GM12878 (cell line): ENCODE measurements at regions not wholly inside any gene's neighbourhood (a gene's known extent, or its start where the extent isn't known, plus 50 kb on each side); places are given as distances from the start of the nearest gene placed in this dataset.

Source experiments
- ATAC-seq: fragments of 200-7000 bp; cut with Tn5 transposase; 3 replicates; pipeline ENCODE4 v1.9.1; 2020; ENCODE audit warnings: mild to moderate bottlenecking, moderate library complexity
- BruUV-seq: library from RNA; stranded (reverse); fragments of 400-500 nt; replicated peaks from 2 replicates; lab custom pipeline; 2021; lab: Mats Ljungman, UMichigan
- CTCF ChIA-PET: fragments of 300-600 bp; sonication (Branson Sonifier 250); formaldehyde crosslinking; extraction: SDS; loops from one replicate; lab custom pipeline; 2021; ENCODE audit warnings: inconsistent platforms; lab: Yijun Ruan, JAX
- POLR2A ChIA-PET: fragments of 350-600 bp; formaldehyde crosslinking; extraction: SDS; loops from one replicate; lab custom pipeline; 2021; ENCODE audit warnings: inconsistent platforms; lab: Charles Lee
- RAD21 ChIA-PET: fragments of 300-600 bp; sonication (Branson Sonifier 250); formaldehyde crosslinking; loops from one replicate; lab custom pipeline; 2023; ENCODE audit warnings: antibody characterized with exemption; ENCODE audit not compliant: unreplicated experiment; lab: Charles Lee
- SMC1A ChIA-PET: fragments of 300-600 bp; sonication (Branson Sonifier 250); formaldehyde crosslinking; loops from one replicate; lab custom pipeline; 2023; ENCODE audit not compliant: unreplicated experiment, uncharacterized antibody; lab: Charles Lee
- DNase-seq: peaks from one replicate; pipeline ENCODE4 v3.0.0-alpha.2; 2011; ENCODE audit warnings: low read depth, low spot score
- FAIRE-seq: peaks from 3 replicates; lab custom pipeline; 2011; peaks lifted over from hg19 to GRCh38; lab: Jason Lieb, UNC
- H2AFZ ChIP-seq: 2 replicates; pipeline ENCODE4 v1.6.0; 2011; ENCODE audit warnings: low read depth, low read length, control low read depth; ENCODE audit not compliant: control insufficient read depth
- H3K27ac ChIP-seq: 2 replicates; pipeline ENCODE4 v1.5.1; 2011; ENCODE audit warnings: control low read depth; ENCODE audit not compliant: control insufficient read depth, insufficient read depth
- H3K27me3 ChIP-seq, 2 experiments: replicated peaks in 1 of 2; 2 replicates each; pipeline versions ENCODE4 v1.6.0 to v1.6.1; 2011; ENCODE audit warnings: low read length in 1 of 2; ENCODE audit not compliant: control insufficient read depth in 2 of 2, insufficient read depth in 2 of 2
- H3K36me3 ChIP-seq, 2 experiments: 2 replicates each; pipeline ENCODE4 v1.5.1; 2011; ENCODE audit warnings: low read length in 1 of 2; ENCODE audit not compliant: control insufficient read depth in 2 of 2, insufficient read depth in 2 of 2
- H3K4me1 ChIP-seq: 2 replicates; pipeline ENCODE4 v1.6.1; 2011; ENCODE audit warnings: mild to moderate bottlenecking, low read length, moderate library complexity, mixed read lengths; ENCODE audit not compliant: control insufficient read depth, insufficient read depth
- H3K4me2 ChIP-seq: 2 replicates; pipeline ENCODE4 v1.6.0; 2011; ENCODE audit warnings: control low read depth; ENCODE audit not compliant: control insufficient read depth, insufficient read depth
- H3K4me3 ChIP-seq: fragments of 200-600 bp; sonication (generic); 2 replicates; pipeline ENCODE4 v1.5.1; 2016
- H3K79me2 ChIP-seq: 2 replicates; pipeline ENCODE4 v1.6.0; 2011; ENCODE audit warnings: low read length; ENCODE audit not compliant: control insufficient read depth, insufficient read depth
- H3K9ac ChIP-seq: 2 replicates; pipeline ENCODE4 v1.8.0; 2011; ENCODE audit warnings: low read length, control low read depth, mixed read lengths; ENCODE audit not compliant: control insufficient read depth, insufficient read depth
- H3K9me3 ChIP-seq: replicated peaks from 3 replicates; pipeline ENCODE4 v1.5.1; 2011; ENCODE audit warnings: mild to moderate bottlenecking, low read length; ENCODE audit not compliant: control insufficient read depth, insufficient read depth
- H4K20me1 ChIP-seq: 2 replicates; pipeline ENCODE4 v1.6.0; 2011; ENCODE audit not compliant: control insufficient read depth, insufficient read depth
- CBX3 ChIP-seq: fragments of 200-600 bp; sonication (generic); IDR thresholded peaks from 2 replicates; pipeline ENCODE4 v1.6.1; 2016; ENCODE audit warnings: low read depth, borderline replicate concordance
- CTCF ChIP-seq, 3 experiments: IDR thresholded peaks in 2 of 3; conservative IDR thresholded peaks in 1 of 3; 2 replicates each; pipeline ENCODE4 v1.5.1; 2011; ENCODE audit warnings: low read depth in 3 of 3, low read length in 3 of 3, mild to moderate bottlenecking in 3 of 3, control low read depth in 2 of 3, moderate library complexity in 2 of 3, inconsistent platforms in 1 of 3, mixed read lengths in 1 of 3; ENCODE audit not compliant: control insufficient read depth in 2 of 3, insufficient read depth in 1 of 3; ENCODE audit errors: extremely low read depth in 1 of 3
- JUNB ChIP-seq: IDR thresholded peaks from 2 replicates; pipeline ENCODE4 v1.6.1; 2016; ENCODE audit warnings: antibody characterized with exemption, mild to moderate bottlenecking
- KAT2A ChIP-seq: conservative IDR thresholded peaks from 2 replicates; pipeline ENCODE4 v1.6.1; 2011; ENCODE audit warnings: low read depth, low read length; ENCODE audit not compliant: control insufficient read depth
- NFYA ChIP-seq: IDR thresholded peaks from 2 replicates; pipeline ENCODE4 v1.6.1; 2011; ENCODE audit warnings: low read depth, mild to moderate bottlenecking, low read length, improper control_type of control experiment, borderline replicate concordance
- NR2C2 ChIP-seq: IDR thresholded peaks from 2 replicates; pipeline ENCODE4 v1.6.1; 2011; ENCODE audit warnings: borderline replicate concordance, low read depth; ENCODE audit not compliant: control insufficient read depth, insufficient read length
- NRF1 ChIP-seq: conservative IDR thresholded peaks from 2 replicates; pipeline ENCODE4 v1.6.1; 2011; ENCODE audit warnings: mild to moderate bottlenecking, low read depth, low read length, improper control_type of control experiment
- SMC3 ChIP-seq: IDR thresholded peaks from 2 replicates; pipeline ENCODE4 v1.6.1; 2011; ENCODE audit warnings: low read length, improper control_type of control experiment, borderline replicate concordance
- TARDBP ChIP-seq: IDR thresholded peaks from 2 replicates; pipeline ENCODE4 v1.6.1; 2016; ENCODE audit warnings: borderline replicate concordance
- TBL1XR1 ChIP-seq: IDR thresholded peaks from 2 replicates; pipeline ENCODE4 v1.6.1; 2012; ENCODE audit warnings: low read depth, low read length, improper control_type of control experiment
- ZNF274 ChIP-seq: IDR thresholded peaks from one replicate; pipeline ENCODE4 v1.8.0; 2011; ENCODE audit not compliant: insufficient read length, insufficient read depth
- WGBS: methylation state at CpG from one replicate; pipeline ENCODE4 v1.1.6; 2016; ENCODE audit warnings: low lambda C conversion rate; ENCODE audit not compliant: insufficient replicate concordance, insufficient coverage; ENCODE audit errors: missing lambda C conversion rate; 5-methylcytosine and 5-hydroxymethylcytosine counted together
- in situ Hi-C: fragments of 300-500 bp; cut with MboI; formaldehyde crosslinking; loops from 9 replicates; pipeline ENCODE4 v1.14.3; 2018; ENCODE audit warnings: mixed read lengths
- intact Hi-C: fragments of 100-400 bp; cut with micrococcal nuclease; formaldehyde crosslinking; loops from one replicate; pipeline ENCODE4 v1.14.2; 2022; ENCODE audit not compliant: unreplicated experiment
- TF ChIP-seq, protein P1 (sequence below): IDR thresholded peaks from 2 replicates; pipeline ENCODE4 v1.6.1; 2012; ENCODE audit warnings: low read length, inconsistent platforms

GRCh38 chr13:50762969-50763567 is 80.4 kb downstream of the DLEU7 start:
- ChIA-PET CTCF (no interaction called here), SMC1A (interaction anchor here (1.9 kb wide), 1 partner anchor 13 kb away, joined by 6 read pairs; no protein-coding TSS in a partner anchor), POLR2A (interaction anchor here (0.7 kb wide), 1 partner anchor 509 kb away, joined by 4 read pairs; no protein-coding TSS in a partner anchor), RAD21 (no interaction called here)
- Histone ChIP-seq H3K4me1 (no peaks in the 10 kb centered on the region), H2AFZ (no peak overlapping the region), H3K79me2 (no peaks in the 10 kb centered on the region), H3K4me3 (no peak overlapping the region), H3K9ac (no peak overlapping the region), H3K36me3 (no peaks in the 10 kb centered on the region), H4K20me1 (no peaks in the 10 kb centered on the region), H3K4me2 (no peak overlapping the region), H3K27me3 (no peaks in the 10 kb centered on the region), H3K9me3 (no peaks in the 10 kb centered on the region), H3K27ac (no peak overlapping the region)
- no peak for ATAC-seq
- intact Hi-C loops = no loop called here
- no peak for FAIRE-seq
- TF ChIP-seq SMC3 (no peak), NRF1 (no peak), NR2C2 (no peak), NFYA (no peak), KAT2A (no peak), CTCF (IDR thresholded peaks at IDR 0.05 in 2 of 3, conservative IDR thresholded peaks at IDR 0.05 in 1 of 3; ENCODE audit: control insufficient read depth in 2 of 3, extremely low read depth in 1 of 3, insufficient read depth in 1 of 3, low read depth in 3 of 3, low read length in 3 of 3) (no peak), TBL1XR1 (no peak), CBX3 (no peak), ZNF274 (no peak), JUNB (no peak), TARDBP (no peak)
- TF ChIP-seq, protein P1, sequence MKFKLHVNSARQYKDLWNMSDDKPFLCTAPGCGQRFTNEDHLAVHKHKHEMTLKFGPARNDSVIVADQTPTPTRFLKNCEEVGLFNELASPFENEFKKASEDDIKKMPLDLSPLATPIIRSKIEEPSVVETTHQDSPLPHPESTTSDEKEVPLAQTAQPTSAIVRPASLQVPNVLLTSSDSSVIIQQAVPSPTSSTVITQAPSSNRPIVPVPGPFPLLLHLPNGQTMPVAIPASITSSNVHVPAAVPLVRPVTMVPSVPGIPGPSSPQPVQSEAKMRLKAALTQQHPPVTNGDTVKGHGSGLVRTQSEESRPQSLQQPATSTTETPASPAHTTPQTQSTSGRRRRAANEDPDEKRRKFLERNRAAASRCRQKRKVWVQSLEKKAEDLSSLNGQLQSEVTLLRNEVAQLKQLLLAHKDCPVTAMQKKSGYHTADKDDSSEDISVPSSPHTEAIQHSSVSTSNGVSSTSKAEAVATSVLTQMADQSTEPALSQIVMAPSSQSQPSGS = no peak
- BruUV-seq = no TSS peak
- in situ Hi-C loops = no loop called here
- 8% methylated on average over 4 of the region's 4 CpGs for WGBS
- no peak for DNase-seq
